Stomach (tissue), 8 donors: ENCODE measurements at regions not wholly inside any gene's neighbourhood (a gene's known extent, or its start where the extent isn't known, plus 50 kb on each side); places are given as distances from the start of the nearest gene placed in this dataset.
"Not testable (repeated sequence)": the region's sequence is repeated elsewhere in the genome, so short reads cannot be mapped to it uniquely, and the experiment has no call there.

Experiments
- DNase-seq, 2 donors: peaks; one replicate each; pipeline versions ENCODE4 v3.0.0 to v3.0.0-alpha.2; 2013 to 2019
- H3K27ac ChIP-seq, 5 donors: fragments of 200-600 bp in 4 of 5; sonication (generic) in 4 of 5; one replicate each; pipeline ENCODE4 v1.5.1; 2013 to 2019; ENCODE audit warnings: mild to moderate bottlenecking in 1 of 5, moderate library complexity in 1 of 5
- H3K27me3 ChIP-seq, 3 donors: fragments of 200-600 bp; sonication (generic); one replicate each; pipeline ENCODE4 v1.5.1; 2017 to 2019; ENCODE audit warnings: mixed run types in 1 of 3
- H3K36me3 ChIP-seq, 4 donors: fragments of 200-600 bp; sonication (generic); 1 replicate in 3 of 4; 2 replicates in 1 of 4; pipeline ENCODE4 v1.5.1; 2016 to 2019
- H3K4me1 ChIP-seq, 4 donors: fragments of 200-600 bp; sonication (generic); one replicate each; pipeline ENCODE4 v1.5.1; 2016 to 2019
- H3K4me3 ChIP-seq, 4 donors: fragments of 200-600 bp; sonication (generic) in 3 of 4; one replicate each; pipeline ENCODE4 v1.5.1; 2016 to 2019; ENCODE audit warnings: mild to moderate bottlenecking in 1 of 4
- H3K9me3 ChIP-seq, 4 donors: fragments of 200-600 bp; sonication (generic); one replicate each; pipeline ENCODE4 v1.5.1; 2016 to 2019
- EP300 ChIP-seq: sonication (generic); formaldehyde crosslinking; IDR thresholded peaks from one replicate; pipeline ENCODE4 v1.6.1; 2017; ENCODE audit warnings: antibody characterized with exemption
- POLR2A ChIP-seq, 4 donors: fragments of 450-650 bp; IDR thresholded peaks; one replicate each; pipeline ENCODE4 v1.6.1; 2016; ENCODE audit warnings: antibody characterized with exemption in 4 of 4, control low read depth in 2 of 4, mild to moderate bottlenecking in 1 of 4, moderate library complexity in 1 of 4
- POLR2AphosphoS5 ChIP-seq, 3 donors: sonication (generic); formaldehyde crosslinking; IDR thresholded peaks; one replicate each; pipeline ENCODE4 v1.6.1; 2016; ENCODE audit warnings: antibody characterized with exemption in 3 of 3
- WGBS, 5 donors: extraction: QIAGEN DNeasy Blood & Tissue Kit in 3 of 5; methylation state at CpG; one replicate each; pipeline versions ENCODE4 v1.1.5 to v1.1.7; 2013 to 2018; 5-methylcytosine and 5-hydroxymethylcytosine counted together
- intact Hi-C: fragments of 100-400 bp; cut with DNase I; formaldehyde crosslinking; loops from one replicate; pipeline ENCODE4 v1.15.1; 2023; ENCODE audit warnings: low total_unique reads
- TF ChIP-seq, protein P1 (sequence below), 7 experiments: fragments of 450-650 bp in 4 of 7; fragments of 200-600 bp in 3 of 7; sonication (generic) in 3 of 7; IDR thresholded peaks; one replicate each; pipeline ENCODE4 v1.5.1; 2016 to 2019; ENCODE audit warnings: antibody characterized with exemption in 7 of 7, control low read depth in 2 of 7, mild to moderate bottlenecking in 1 of 7
- donor health status: healthy with polysubstance abuse.
- donor health status: Bipolar disorder and iron deficiency.
- donor health status: healthy.

DNA sequence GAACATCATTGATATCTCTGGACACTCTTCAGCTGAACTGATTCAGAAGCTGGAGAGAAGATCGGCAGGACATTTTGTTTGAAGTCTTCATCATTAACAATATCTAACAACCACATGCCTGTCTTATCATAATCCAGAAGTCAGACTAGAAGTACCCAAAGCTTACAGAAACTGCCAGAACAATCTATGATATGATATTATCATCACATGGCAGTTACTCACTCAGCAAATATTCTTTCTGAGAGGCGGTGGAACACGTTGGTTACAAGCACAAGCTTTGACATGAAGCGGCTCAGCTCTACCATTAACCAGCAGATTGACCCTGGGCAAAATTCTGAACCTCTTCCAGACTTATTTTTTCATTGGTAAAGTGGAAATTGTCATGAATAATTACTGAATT, 69.4 kb upstream of the KIT start:
- 27 to 75% (median 44%) methylated on average over 4 of the region's 4 CpGs for WGBS, 5 donors

DNA sequence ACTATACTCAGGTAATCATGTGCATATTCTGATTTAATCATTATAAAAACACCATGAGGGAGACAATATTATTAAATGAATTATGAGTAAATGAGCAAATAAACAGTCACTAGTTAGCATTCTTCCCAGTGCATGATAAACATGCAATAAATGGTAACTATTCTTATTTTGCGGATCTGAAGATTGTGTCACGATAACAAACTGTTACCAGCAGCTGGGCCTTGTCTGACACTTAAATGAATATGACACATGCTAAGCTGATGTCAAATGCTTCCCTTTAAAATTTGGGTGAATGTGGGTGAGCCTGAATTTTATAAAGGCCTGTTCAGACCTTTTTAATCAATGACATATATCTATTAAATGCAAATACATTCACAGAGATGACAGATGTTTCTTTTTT, 68.2 kb upstream of the KIT start:
- WGBS, 5 donors: 69 to 92% (median 91%) methylated on average over 2 of the region's 2 CpGs
- H3K4me1 ChIP-seq: no peaks in the 10 kb centered on the region
- TF ChIP-seq EP300: no peak
- no peak for TF ChIP-seq POLR2AphosphoS5 (IDR thresholded peaks at IDR 0.05)
- TF ChIP-seq, protein P1, sequence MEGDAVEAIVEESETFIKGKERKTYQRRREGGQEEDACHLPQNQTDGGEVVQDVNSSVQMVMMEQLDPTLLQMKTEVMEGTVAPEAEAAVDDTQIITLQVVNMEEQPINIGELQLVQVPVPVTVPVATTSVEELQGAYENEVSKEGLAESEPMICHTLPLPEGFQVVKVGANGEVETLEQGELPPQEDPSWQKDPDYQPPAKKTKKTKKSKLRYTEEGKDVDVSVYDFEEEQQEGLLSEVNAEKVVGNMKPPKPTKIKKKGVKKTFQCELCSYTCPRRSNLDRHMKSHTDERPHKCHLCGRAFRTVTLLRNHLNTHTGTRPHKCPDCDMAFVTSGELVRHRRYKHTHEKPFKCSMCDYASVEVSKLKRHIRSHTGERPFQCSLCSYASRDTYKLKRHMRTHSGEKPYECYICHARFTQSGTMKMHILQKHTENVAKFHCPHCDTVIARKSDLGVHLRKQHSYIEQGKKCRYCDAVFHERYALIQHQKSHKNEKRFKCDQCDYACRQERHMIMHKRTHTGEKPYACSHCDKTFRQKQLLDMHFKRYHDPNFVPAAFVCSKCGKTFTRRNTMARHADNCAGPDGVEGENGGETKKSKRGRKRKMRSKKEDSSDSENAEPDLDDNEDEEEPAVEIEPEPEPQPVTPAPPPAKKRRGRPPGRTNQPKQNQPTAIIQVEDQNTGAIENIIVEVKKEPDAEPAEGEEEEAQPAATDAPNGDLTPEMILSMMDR (IDR thresholded peaks at IDR 0.05): no peak
- no peak for TF ChIP-seq POLR2A (IDR thresholded peaks at IDR 0.05)
- no peak for DNase-seq
- no peaks in the 10 kb centered on the region for H3K36me3 ChIP-seq
- H3K27me3 ChIP-seq: no peaks in the 10 kb centered on the region
- H3K9me3 ChIP-seq: no peaks in the 10 kb centered on the region
- intact Hi-C loops: no loop called here
- no peak overlapping the region for H3K4me3 ChIP-seq
- H3K27ac ChIP-seq: no peak overlapping the region

More for the DNA sequence above, 69.4 kb upstream of the KIT start:
- H3K9me3 ChIP-seq: no peaks in the 10 kb centered on the region
- H3K36me3 ChIP-seq: no peaks in the 10 kb centered on the region
- TF ChIP-seq, protein P1 (IDR thresholded peaks at IDR 0.05): no peak
- peak in 2 of 3 donors; percentile 45 to 54 for TF ChIP-seq POLR2AphosphoS5 (IDR thresholded peaks at IDR 0.05)
- intact Hi-C loops: no loop called here
- peak overlapping the region in 1 of 5 donors; percentile 17 for H3K27ac ChIP-seq
- no peaks in the 10 kb centered on the region for H3K4me1 ChIP-seq
- H3K27me3 ChIP-seq: no peaks in the 10 kb centered on the region
- H3K4me3 ChIP-seq: no peak overlapping the region
- peak in 1 of 2 donors; percentile 8 for DNase-seq

DNA sequence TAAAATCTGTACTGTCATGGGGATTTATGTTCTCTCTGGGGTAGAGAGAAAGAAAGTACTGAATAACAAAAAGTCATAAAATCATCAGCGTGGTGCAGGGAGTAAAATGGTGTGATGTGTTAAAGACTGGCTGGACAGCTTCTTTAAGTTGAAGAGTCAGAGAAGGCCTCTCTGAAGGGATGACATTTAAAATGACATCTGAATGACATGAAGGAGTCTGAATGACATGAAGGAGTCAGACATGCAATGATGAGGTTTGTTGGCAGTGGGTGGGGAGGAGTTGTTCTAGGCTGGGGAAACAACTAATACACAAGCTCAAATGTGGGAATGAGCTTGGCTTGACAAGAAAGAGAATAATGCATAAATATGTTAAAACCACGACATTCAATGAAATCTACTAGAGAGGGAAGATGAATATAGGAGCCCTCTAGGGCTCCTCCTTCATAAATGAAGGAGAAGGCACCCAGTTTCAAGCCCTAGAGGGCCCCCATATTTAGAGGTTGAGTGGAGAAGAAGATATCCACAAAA, 63.9 kb upstream of the KIT start:
- intact Hi-C loops: no loop called here
- no peak overlapping the region for H3K27ac ChIP-seq
- H3K9me3 ChIP-seq: no peaks in the 10 kb centered on the region
- H3K36me3 ChIP-seq: no peaks in the 10 kb centered on the region
- no peaks in the 10 kb centered on the region for H3K4me1 ChIP-seq
- 72 to 84% (median 83%) methylated on average over 2 of the region's 2 CpGs for WGBS, 5 donors
- no peaks in the 10 kb centered on the region for H3K27me3 ChIP-seq
- no peak overlapping the region for H3K4me3 ChIP-seq
- TF ChIP-seq POLR2A (IDR thresholded peaks at IDR 0.05): no peak
- TF ChIP-seq, protein P1 (IDR thresholded peaks at IDR 0.05): no peak
- no peak for TF ChIP-seq POLR2AphosphoS5 (IDR thresholded peaks at IDR 0.05)
- TF ChIP-seq EP300: no peak
- DNase-seq: no peak

DNA sequence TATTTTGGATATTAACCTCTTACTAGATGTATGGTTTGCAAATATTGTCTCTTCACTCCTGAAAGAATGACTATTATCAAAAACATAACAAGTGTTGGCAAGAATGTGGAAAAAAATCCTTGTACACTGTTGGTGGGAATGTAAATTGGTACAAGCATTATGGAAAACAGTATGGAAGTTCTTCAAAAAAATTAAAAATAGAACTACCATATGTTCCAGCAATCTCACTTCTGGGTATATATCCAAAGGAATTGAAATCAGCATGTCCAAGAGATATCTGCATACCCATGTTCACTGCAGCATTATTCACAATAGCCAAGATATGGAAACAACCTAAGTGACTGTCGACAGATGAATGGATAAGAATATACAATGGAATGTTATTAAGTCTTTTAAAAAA, 61.6 kb upstream of the KIT start:
- intact Hi-C loops: no loop called here
- Histone ChIP-seq H3K4me3 (no peak overlapping the region), H3K27me3 (no peaks in the 10 kb centered on the region), H3K36me3 (no peaks in the 10 kb centered on the region), H3K4me1 (no peaks in the 10 kb centered on the region), H3K27ac (no peak overlapping the region), H3K9me3 (no peaks in the 10 kb centered on the region)
- 74 to 86% (median 81%) methylated on average over 1 of the region's 1 CpG for WGBS, 5 donors
- no peak for DNase-seq
- TF ChIP-seq POLR2AphosphoS5 (IDR thresholded peaks at IDR 0.05) (no peak), POLR2A (IDR thresholded peaks at IDR 0.05) (no peak), EP300 (no peak)
- TF ChIP-seq, protein P1 (IDR thresholded peaks at IDR 0.05): no peak

DNA sequence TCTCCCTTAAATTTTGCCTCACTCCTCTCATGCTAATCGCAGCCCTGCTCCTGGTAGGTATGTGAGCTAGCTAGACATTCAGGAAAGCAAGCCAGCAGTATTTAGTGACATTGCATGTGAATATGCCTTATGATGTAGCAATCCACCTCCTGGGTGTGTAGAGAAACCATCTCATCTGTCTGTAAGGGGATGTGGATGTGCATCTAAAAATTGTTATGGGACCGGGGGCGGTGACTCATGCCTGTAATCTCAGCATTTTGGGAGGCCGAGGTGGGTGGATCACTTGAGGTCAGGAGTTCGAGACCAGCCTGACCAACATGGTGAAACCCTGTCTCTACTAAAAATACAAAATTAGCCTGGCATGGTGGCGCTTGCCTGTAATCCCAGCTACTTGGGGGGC, 60.1 kb upstream of the KIT start:
- H3K36me3 ChIP-seq, H3K9me3 ChIP-seq, H3K27ac ChIP-seq, H3K27me3 ChIP-seq, H3K4me1 ChIP-seq, H3K4me3 ChIP-seq, DNase-seq, intact Hi-C loops: not testable (repeated sequence)
- WGBS, 5 donors: 84 to 95% (median 93%) methylated on average over 6 of the region's 6 CpGs

DNA sequence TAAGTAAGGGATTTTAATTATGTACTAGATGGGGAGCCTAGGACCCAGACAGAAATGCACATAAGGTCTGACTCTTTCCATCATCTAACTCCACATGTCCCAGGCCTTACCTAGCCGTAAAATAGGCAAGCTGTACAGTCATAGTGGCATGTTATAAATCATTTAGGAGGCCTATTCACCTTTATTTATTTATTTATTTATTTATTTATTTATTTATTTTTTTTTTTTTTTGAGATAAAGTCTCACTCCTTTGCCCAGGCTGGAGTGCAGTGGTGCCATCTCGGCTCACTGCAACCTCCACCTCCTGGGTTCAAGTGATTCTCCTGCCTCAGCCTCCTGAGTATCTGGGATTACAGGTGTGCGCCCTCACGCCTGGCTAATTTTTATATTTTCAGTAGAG, 55.6 kb upstream of the KIT start:
- DNase-seq, intact Hi-C loops, H3K27me3 ChIP-seq, H3K9me3 ChIP-seq, H3K36me3 ChIP-seq, H3K4me3 ChIP-seq, H3K4me1 ChIP-seq, H3K27ac ChIP-seq: not testable (repeated sequence)
- WGBS, 5 donors: 84 to 98% (median 94%) methylated on average over 4 of the region's 4 CpGs
